ACHN (cell line): ENCODE measurements at regions not wholly inside any gene's neighbourhood (a gene's known extent, or its start where the extent isn't known, plus 50 kb on each side); places are given as distances from the start of the nearest gene placed in this dataset.
"Not testable (repeated sequence)": the region's sequence is repeated elsewhere in the genome, so short reads cannot be mapped to it uniquely, and the experiment has no call there.

Experiments used
- DNase-seq: peaks from one replicate; pipeline ENCODE4 v3.0.0-alpha.2; 2015
- in situ Hi-C: cut with HindIII; loops from 2 replicates; pipeline ENCODE4 v1.10.0; 2017; ENCODE audit warnings: low sequenced_read_pairs, low pct_ligation_motif_present, low pct_unique_long_range_greater_than_20kb

- in situ Hi-C loops, result no loop called here
Measured at GRCh38 chr3:87901141-87901540, 157.7 kb downstream of the CGGBP1 start.

GRCh38 chr3:87900061-87900460 lies 158.7 kb downstream of the CGGBP1 start:
- DNase-seq, result peak; percentile 16
- in situ Hi-C loops, result no loop called here

More at GRCh38 chr3:87901141-87901540, 157.7 kb downstream of the CGGBP1 start:
- no peak for DNase-seq

GRCh38 chr3:87898971-87899370 lies 159.8 kb downstream of the CGGBP1 start:
- in situ Hi-C loops, result no loop called here
- DNase-seq, result no peak

- in situ Hi-C loops, result no loop called here
- DNase-seq, result no peak
Measured at GRCh38 chr3:87895983-87896382, 162.8 kb downstream of the CGGBP1 start.

- in situ Hi-C loops, result no loop called here
- no peak for DNase-seq
Measured at GRCh38 chr3:87873136-87873535, 185.7 kb downstream of the CGGBP1 start.

GRCh38 chr3:87867001-87867400 lies 191.8 kb downstream of the CGGBP1 start:
- in situ Hi-C loops, result no loop called here

GRCh38 chr3:87856126-87856525 lies 202.7 kb downstream of the CGGBP1 start:
- in situ Hi-C loops, result no loop called here
- peak; percentile 5 for DNase-seq

More at GRCh38 chr3:87867001-87867400, 191.8 kb downstream of the CGGBP1 start:
- peak; percentile 13 for DNase-seq

GRCh38 chr3:87855616-87856015 lies 203.2 kb downstream of the CGGBP1 start:
- peak; percentile 68 for DNase-seq
- in situ Hi-C loops, result no loop called here

- no peak for DNase-seq
- in situ Hi-C loops, result no loop called here
Measured at GRCh38 chr3:87855211-87855610, 203.6 kb downstream of the CGGBP1 start.

- in situ Hi-C loops, result no loop called here
Measured at GRCh38 chr3:87848003-87848402, 210.8 kb downstream of the CGGBP1 start.

GRCh38 chr3:87837076-87837475 lies 221.7 kb downstream of the CGGBP1 start:
- no peak for DNase-seq
- in situ Hi-C loops, result no loop called here

More at GRCh38 chr3:87848003-87848402, 210.8 kb downstream of the CGGBP1 start:
- DNase-seq, result no peak

- in situ Hi-C loops, result no loop called here
- no peak for DNase-seq
Measured at GRCh38 chr3:87836026-87836425, 222.8 kb downstream of the CGGBP1 start.

- no peak for DNase-seq
- in situ Hi-C loops, result no loop called here
Measured at GRCh38 chr3:87835236-87835635, 223.6 kb downstream of the CGGBP1 start.

- in situ Hi-C loops, result no loop called here
- no peak for DNase-seq
Measured at GRCh38 chr3:87834327-87834726, 224.5 kb downstream of the CGGBP1 start.

- in situ Hi-C loops, result no loop called here
- DNase-seq, result no peak
Measured at GRCh38 chr3:87833039-87833377, 225.8 kb downstream of the CGGBP1 start.

- in situ Hi-C loops, result no loop called here
- DNase-seq, result no peak
Measured at GRCh38 chr3:87828046-87828445, 230.8 kb downstream of the CGGBP1 start.

GRCh38 chr3:87822563-87822962 lies 236.2 kb downstream of the CGGBP1 start:
- in situ Hi-C loops, result no loop called here
- DNase-seq, result no peak

- DNase-seq, in situ Hi-C loops: not testable (repeated sequence)
Measured at GRCh38 chr3:87813503-87813902, 245.3 kb downstream of the CGGBP1 start.

GRCh38 chr3:87811953-87812352 lies 246.9 kb downstream of the CGGBP1 start:
- in situ Hi-C loops, result no loop called here
- DNase-seq, result no peak

- no peak for DNase-seq
- in situ Hi-C loops, result no loop called here
Measured at GRCh38 chr3:87810452-87811016, 248.3 kb downstream of the CGGBP1 start.

- in situ Hi-C loops, result no loop called here
- no peak for DNase-seq
Measured at GRCh38 chr3:87805670-87806069, 253.1 kb downstream of the CGGBP1 start.
